ENCODE measurements at regions not wholly inside any gene's neighbourhood (a gene's known extent, or its start where the extent isn't known, plus 50 kb on each side); places are given as distances from the start of the nearest gene placed in this dataset.

DNA sequence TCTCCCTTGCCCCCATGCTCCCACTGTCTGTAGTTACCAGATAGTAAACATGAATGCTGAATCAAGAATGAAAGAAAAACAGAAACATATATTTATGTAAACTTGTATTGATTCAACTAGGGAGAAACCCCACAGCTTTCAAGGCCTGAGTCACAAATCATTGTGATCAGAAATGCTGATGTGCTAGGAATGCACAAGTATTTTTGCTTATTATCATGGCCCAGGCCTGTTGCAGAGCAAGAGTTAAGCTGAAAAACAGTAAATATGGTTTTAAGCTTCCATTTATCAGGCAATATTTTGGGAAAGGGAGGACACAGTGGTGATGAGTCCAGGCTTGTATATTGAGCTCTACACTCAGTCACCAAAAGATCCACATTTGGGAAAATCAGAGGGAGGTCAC, 669.6 kb downstream of the DIAPH3 start:
- DNase-seq (ENCODE audit: low read depth): no peak

DNA sequence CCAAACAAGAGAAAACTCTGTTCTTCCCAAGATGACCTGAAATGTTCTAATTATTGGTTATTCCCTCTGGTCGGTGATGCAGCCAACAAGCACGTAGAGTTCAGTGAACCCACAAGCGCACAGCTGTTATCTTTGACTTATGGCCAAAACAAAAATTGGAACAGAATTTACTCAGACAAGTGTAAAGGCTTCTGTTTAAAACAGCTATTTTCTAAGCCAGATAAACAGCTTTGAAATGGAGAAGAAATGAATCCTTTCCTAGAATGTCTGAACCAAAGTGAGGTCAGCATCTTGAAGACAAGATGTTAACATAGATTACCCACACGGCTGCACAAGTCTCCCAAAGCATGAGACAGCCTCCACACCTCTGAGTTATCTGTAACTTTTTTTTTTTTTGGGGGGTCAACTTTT, 669.2 kb downstream of the DIAPH3 start:
- no peak for DNase-seq (ENCODE audit: low read depth)

DNA sequence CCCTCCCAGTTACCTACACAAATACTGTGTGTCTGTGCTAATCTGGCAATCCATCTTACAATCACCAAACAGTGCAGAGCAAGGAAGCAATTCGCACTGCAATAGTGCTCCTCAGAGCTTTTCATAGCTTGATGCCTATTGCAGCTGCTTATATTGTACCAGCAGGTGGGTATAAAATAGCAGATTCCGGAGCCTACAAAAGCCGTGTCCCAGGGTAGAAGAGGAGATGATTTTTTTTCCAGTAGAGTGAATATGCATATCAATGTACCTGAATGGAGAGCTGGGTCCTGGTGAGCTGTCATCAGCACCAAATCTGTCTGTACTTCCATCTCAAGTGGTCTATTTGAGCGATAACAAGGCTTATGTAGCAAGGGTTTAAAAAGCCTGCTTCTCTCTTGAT, 668.4 kb downstream of the DIAPH3 start:
- DNase-seq (ENCODE audit: low read depth): no peak

DNA sequence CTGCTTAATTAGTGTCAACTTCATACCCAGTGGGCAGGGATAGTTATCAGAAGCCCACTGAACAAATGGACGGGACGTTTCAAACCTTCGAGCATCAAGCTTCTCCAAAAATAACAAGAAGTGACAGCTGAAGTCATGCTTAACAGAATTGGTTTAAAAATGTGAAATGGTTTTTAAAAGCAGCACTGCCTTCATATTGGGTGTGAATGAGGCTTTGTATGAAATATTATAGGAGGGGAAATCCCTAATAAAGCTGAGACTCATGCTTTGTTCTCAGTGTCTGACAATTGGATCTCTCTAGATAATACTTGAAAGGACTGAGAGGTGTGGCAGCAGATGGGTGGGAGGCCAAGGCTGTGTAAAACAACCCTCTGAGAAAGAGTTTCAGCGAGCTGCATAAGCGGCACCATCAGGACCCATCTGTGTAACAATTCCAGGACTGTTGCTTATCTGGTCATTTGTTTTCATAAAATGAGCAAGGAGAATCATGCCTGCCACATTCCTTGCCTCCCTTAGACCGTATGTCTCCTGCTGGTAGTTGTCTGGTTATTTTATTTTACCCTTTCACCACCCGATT, 667.7 kb downstream of the DIAPH3 start:
- no peak for DNase-seq (ENCODE audit: low read depth)

DNA sequence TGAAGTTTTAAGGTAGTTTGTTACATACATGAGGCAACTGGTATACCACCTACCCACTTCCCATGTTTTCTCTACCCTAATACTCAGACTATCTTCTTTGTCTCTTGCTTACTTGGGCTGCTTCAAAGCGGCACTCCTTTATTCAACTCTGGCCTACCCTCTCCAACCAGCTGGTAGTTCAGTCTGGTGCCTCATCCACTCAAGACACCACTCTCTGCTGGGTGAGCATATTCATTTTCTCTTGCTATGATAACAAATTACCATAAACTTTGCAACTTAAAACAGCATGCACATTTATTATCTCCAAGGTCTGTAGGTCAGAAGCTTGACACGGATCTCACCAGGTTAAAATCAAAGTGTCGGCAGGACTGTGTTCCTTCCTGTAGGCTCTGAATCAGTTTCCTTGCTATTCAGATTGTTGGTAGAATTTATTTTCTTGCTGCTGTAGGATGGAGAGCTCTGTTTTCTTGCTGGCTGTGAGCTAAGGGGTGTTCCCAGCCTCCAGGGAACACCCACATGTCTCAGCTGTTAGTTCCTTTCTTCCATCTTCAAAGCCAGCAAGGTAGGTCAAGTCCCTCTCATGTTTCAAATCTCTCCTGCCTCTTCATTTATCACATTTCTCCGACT, 666.0 kb downstream of the DIAPH3 start:
- no peak for DNase-seq (ENCODE audit: low read depth)

DNA sequence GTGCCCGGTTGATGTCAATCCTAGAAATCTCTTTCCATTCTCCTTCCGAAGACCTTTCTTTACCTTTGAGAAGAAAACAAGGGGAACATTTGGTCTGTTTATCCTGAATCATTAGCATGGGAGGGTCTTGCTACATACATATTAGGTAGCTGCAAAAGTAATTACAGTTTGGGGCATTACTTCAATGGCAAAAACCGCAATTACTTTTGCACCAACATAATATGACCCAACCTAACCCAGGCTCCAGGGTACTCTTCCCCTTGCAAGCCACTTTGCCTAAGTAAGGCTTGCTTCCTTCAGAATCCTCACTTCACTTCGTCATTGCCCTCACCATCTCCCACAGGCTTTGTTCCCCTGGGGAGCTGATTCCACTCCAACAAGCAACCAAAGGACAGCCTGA, 662.7 kb downstream of the DIAPH3 start:
- no peak for DNase-seq (ENCODE audit: low read depth)

DNA sequence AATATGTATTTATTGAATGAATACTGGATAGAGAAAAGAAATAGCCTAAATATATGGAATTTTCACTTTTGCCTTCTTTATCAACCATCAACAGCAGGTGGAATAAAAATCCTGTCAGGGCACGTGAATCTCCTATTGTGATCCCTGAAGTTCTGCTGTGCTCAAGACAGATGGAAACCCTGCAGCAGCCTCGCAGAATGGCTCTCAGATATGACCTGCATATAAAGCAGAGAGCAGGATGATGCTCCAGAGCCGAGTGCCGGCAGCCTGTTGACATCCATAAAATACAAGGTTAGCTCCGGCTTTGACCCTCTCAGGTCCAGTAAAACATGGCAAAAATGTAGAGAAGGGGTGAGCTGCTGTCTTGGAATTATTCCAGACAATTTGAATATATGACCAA, 659.3 kb downstream of the DIAPH3 start:
- DNase-seq (ENCODE audit: low read depth): no peak

DNA sequence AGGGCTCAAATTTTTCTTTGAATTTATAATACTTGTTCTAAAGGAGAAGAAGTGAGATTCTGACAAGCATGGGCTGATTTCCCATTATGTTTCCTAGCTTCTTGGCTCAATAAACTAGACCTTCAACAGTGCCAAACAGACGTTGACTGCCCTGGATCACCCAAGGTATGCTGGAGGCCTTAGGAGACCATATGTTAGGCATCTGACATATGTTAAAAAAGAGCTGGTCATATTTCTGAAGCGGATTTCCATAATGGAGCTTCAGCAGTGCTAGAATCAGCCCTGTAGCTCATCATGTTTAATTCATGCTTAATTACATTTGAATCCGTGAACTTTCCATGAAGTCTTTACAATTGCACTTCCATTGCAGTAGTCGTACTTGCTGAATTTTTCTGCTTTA, 653.3 kb downstream of the DIAPH3 start:
- no peak for DNase-seq (ENCODE audit: low read depth)

DNA sequence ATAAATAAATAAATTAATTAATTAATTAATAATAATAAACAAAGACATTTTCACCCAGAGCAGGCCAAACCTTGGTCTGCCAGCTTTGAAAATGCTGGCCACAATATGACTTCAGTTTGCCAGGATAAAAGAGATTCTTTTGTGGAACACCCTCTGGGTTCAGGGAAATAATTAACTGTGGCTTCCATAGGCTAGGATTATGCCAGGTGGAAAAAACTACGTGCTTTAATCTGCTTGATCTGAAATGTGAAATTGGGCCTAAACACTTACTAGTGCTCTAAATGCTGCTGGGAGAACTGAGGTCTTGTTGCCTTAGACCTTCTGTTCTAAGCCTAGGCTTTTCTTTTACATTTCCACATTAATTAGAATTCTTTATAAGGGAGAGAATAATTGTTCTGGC, 650.0 kb downstream of the DIAPH3 start:
- DNase-seq (ENCODE audit: low read depth): no peak

DNA sequence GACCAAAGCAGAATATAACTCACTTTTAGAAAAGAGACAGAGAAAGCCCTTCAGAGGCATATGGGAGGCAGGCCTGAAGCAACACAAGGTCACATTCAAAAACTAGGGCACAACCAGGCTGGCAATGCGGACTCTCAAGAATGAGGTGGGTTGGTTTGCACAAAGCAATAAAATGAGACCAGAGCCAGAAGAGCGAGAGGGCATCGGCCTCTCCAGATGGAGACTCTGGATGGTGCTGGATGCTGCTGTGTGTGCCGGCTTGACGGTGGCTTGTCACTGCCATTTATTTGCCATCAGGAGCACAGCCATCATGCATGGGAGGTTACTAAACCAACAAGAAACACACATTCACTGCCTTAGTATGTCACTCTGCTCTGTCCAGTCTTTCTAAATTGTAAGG, 649.4 kb downstream of the DIAPH3 start:
- no peak for DNase-seq (ENCODE audit: low read depth)

DNA sequence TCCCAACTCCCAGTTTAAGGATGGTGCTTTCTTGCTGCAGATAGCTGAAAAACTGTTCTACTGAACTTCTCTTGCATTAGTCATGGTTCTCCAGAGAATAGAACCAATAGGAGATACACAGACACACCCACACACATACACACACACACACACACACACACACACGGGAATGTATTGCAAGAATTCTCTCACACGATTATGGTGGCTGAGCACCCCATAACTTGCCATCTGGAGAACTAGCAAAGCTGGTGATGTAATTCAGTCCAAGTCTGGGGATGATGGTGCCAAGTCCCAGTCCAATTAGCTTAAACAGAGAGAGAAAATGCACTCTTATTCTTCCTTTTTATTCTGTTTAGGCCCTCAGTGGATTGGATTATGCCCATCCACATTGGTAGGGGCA, 643.9 kb downstream of the DIAPH3 start:
- no peak for DNase-seq (ENCODE audit: low read depth)

DNA sequence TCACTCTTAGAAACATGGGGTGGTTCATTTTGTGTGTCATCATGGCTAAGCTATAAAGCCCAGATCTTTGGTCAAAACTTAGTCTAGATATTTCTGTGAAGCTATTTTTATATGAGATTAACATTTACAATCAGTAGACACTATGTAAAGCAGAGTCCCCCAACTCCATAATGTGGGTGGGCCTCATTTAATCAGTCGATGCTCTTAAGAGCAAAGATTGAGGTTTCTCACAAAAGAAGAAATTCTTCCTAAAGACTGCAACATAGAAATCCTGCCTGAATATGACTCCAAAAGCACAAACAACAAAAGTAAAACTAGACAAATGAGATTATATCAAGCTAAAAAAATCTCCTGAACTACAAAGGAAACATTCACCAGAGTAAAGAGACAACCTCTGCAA, 642.2 kb downstream of the DIAPH3 start:
- no peak for DNase-seq (ENCODE audit: low read depth)

DNA sequence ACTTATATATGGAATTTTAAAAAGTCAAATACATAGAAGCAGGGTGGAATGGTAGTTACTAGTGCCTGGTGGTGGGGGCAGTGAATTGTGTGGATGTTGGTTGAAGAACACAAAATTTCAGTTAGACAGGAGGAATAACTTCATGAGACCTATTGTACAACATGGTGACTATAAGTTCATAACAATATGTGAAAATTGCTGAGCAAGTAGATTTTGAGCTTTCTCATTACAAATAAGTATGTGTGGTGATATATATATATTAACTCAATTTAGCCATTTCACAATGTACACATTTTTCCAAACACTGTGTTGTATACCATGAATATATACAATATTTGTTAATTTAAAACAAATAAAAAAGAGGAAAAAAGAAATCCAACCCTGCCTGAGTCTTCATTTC, 641.1 kb downstream of the DIAPH3 start:
- DNase-seq (ENCODE audit: low read depth): no peak

DNA sequence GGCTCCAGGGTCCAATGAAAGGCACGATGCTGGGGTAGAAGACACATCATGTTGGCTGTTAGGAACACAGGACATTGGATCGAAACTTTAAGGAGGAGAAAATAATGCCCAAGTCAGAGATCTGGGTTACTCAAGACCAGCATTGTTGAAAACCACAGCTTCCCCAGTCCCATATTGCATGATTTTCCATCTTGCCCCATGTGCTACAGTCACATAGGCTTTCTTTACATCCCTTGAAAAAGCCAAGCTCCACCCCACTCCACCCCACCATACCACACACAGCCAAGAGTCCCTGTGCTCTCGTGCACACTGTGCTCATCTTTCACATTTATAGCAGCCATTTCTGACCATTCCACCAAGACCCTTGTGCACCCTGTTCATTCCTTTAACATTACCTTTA, 636.2 kb downstream of the DIAPH3 start:
- no peak for DNase-seq (ENCODE audit: low read depth)

DNA sequence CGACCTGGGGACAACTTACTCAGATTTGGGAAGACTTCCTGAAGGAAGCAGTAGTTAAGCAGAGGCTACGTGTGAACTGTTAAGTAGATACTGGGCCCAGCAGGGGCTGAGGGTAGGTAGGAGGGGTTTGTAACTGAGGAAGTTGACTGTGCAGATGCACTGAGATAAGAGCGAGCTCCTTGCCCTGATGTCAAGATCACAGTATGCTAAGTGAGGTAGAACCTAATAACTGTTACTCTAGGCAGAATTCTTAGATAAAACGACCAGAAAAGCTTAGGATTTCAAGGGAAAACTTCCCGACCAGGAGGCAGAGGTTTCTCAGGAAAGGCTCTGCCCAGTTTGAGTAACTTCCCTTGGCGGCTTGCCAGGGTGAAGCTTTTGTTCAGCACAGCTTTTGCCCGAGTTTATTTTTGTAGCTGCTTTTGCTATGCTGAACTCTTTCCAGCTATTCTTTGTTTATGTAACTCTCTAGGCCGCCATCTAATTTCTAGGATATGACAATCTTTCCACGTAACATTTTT, 632.1 kb downstream of the DIAPH3 start:
- no peak for DNase-seq (ENCODE audit: low read depth)

DNA sequence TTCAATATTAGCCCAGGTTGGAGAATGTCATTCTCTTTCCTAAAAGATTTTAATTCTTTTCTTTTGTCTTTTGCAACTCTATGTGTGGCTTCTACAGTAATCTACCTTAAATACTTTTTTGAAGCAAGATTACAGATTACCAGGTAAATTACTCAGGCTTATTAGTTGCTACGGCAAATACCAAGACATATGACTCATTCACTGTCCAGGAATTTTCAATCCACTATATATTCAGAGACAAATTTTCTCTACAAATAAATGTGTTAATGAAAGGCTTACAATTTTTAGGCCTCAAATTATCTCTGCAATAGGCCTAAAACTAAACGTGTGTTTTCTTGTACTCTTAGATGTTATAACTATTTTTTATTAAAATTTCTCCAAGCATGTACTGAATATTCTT, 631.3 kb downstream of the DIAPH3 start:
- DNase-seq (ENCODE audit: low read depth): no peak

DNA sequence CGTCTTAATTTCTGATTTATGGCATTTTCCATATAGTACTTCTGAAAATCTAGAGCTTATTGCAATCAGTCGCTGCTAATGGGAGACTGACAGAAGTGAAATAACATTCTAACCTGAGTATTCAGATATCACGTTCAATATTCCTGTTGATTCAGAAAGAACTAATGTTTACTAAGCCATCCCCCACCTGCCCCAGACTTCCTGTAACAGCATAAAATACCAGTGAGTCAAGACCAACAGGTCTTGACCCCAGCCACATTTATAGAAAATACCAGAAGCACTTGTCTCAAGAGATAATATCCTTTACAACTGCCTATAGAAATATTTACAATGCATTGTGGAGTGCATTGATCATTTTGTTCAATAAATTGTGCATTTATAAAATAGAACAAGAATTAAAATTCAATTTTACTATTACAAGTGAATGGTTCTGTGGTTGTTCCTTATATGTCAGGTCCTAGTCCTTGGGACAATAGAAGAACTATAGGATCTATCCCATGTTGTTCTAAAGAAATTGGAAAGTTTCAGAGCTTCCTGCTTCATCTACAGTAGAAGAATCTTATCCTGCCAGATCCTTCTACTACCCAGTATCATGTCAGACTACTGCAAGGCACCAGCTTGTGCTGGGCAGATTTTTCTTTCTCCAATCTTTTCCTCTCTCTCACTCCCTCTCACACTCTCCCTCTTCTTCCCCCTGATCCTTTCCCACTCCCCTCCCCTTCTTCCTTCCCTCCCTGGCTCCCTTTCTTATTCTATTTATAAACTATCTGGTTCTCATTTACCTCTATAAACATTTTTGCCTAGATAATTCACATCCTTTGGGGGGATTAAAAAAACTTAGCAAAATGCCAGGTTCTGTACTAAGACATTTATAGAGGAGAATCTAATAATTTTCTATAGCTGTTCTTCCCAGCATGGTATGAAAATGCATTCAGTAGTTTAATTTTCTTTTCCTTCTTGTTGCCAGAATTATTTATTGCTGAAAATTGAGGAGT, 629.9 kb downstream of the DIAPH3 start:
- no peak for DNase-seq (ENCODE audit: low read depth)

DNA sequence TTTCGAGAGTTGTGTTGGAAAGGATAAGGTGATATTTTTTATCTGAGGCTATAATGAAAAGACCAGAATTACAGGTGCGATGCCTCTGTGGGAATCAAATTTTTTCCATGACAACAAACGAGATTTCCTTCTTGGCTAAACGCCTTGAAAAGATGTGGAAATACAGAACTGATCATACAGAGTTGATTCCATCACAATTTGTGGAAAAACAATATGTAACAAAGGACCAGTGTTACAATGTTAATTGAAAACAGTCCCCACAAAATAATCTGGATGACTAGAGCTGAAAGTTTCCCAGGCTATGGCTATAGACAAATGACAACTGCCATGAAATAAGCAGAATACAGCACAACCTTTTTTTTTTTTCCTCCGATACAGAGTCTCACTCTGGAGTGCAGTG, 628.9 kb downstream of the DIAPH3 start:
- DNase-seq (ENCODE audit: low read depth): no peak

DNA sequence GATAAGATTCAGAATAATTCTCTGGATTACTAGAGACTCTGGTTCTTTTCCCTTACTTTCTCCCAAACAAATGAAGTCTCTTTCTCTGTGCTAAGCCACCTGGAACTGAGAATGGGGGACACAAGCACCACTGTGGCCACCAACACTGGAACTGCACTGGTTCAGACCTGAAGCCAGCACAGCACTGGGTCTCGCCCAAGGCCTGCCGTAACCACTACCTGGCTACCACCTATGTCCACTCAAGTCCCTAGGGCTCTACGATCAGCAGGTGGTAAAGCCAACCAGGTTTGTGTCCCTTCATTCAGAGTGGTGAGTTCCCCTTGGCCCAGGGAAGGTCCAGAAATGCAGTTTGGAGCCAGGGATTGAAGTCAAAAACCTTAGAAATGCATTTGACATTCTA, 626.2 kb downstream of the DIAPH3 start:
- DNase-seq (ENCODE audit: low read depth): no peak

DNA sequence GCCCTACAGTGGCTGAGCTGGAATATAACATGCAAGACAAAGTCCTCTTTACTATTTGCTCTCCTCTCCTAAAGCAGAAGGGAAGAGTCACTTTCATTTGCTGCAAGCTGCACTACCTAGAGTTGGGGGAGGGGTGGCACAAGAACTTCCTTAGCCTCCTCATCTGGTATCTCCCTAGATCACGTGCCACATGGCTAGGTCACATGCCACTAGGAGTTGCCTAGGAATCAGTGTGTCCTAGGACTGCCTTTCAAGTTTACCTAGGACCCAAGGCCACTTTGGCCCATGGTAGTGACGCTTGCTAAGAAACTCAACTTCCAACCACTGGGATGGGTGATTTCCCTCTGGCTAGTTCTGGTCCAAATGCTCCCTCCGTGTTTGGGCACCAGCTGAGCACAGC, 625.2 kb downstream of the DIAPH3 start:
- DNase-seq (ENCODE audit: low read depth): no peak

DNA sequence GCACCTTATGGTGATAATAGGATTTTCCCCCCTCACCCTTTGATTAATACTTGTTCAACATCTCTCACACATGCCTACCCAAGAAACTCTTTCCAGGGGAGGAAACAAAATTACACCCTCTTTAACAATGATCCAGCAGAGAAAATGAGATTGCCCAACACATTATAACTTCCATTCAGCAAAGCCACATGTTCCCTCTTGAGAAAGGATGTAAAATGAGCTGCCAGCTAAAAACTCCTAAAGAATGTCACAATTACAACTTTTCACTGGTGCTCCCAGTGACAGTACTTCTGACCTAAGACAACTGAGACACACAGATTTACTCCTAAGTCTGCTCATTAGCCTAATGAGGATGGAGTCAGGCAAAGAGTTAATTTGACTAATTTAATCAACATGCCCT, 621.4 kb downstream of the DIAPH3 start:
- no peak for DNase-seq (ENCODE audit: low read depth)

DNA sequence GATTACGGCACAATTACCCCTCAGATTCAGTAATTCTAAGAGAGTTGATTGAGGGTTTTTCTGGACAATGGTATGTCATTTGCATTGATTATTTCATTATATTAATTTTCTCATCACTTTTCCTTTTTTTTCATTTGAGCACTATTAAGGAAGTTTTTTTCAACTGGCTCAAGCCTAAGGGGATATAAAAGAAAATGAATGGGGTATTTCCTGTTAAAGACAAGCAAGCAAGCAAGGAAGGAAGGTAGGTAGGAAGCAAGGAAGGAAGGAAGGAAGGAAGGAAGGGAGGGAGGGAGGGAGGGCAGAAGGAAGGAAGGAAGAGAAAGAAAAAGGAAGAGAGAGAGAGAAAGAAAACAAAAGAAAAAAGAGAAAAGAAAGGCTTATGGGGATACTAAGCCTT, 620.3 kb downstream of the DIAPH3 start:
- no peak for DNase-seq (ENCODE audit: low read depth)

DNA sequence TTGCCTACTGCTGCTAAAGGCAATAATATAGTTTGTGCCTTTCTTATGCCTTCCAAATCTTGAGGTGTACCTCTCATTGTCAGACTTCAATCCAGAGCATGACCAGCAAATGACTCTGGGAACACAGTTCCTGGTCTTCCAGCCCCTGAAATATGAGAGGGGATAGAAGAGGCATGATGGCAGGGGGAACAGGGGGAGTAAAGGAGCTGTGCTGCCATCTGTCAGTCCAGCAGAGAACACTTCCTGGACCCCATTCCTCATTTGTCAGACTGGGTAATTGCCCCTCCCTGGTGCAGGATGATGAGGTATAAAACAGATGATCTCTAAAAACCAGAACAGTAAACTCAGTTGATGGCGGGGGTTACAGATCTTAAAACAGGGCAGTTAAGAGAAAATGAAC, 618.7 kb downstream of the DIAPH3 start:
- no peak for DNase-seq (ENCODE audit: low read depth)

Measured in stimulated activated CD8-positive, alpha-beta memory T cell treated with anti-CD3 and anti-CD28 coated beads, Interleukin-12 subunit alpha, Interleukin-12 subunit beta, amount 100 ng/mL, for 1 hour (primary cell).